ENCODE measurements at regions not wholly inside any gene's neighbourhood (a gene's known extent, or its start where the extent isn't known, plus 50 kb on each side); places are given as distances from the start of the nearest gene placed in this dataset.

DNA sequence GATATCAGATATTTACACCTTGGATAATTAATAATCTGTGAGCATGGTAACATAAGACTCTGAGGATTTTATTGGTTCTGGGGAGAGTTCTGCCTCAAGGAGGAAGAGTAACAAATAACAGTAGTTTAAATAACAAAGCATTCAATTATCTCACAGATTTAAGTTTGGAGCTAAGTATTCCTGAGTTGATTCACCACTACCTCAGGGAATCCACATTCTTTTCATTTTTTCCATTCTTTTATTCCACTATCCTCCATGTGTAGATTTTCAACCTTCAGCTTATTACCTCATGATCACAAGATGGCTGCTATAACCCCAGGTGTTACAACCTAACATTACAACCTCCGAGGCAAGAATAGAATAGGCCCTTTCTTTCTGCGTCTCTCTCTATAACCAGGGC is 252.2 kb upstream of the TOX3 start:
- TF ChIP-seq, protein P1, sequence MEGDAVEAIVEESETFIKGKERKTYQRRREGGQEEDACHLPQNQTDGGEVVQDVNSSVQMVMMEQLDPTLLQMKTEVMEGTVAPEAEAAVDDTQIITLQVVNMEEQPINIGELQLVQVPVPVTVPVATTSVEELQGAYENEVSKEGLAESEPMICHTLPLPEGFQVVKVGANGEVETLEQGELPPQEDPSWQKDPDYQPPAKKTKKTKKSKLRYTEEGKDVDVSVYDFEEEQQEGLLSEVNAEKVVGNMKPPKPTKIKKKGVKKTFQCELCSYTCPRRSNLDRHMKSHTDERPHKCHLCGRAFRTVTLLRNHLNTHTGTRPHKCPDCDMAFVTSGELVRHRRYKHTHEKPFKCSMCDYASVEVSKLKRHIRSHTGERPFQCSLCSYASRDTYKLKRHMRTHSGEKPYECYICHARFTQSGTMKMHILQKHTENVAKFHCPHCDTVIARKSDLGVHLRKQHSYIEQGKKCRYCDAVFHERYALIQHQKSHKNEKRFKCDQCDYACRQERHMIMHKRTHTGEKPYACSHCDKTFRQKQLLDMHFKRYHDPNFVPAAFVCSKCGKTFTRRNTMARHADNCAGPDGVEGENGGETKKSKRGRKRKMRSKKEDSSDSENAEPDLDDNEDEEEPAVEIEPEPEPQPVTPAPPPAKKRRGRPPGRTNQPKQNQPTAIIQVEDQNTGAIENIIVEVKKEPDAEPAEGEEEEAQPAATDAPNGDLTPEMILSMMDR (IDR thresholded peaks at IDR 0.05): no peak
- TF ChIP-seq POLR2AphosphoS5 (IDR thresholded peaks at IDR 0.05): no peak
